ENCODE measurements at regions not wholly inside any gene's neighbourhood (a gene's known extent, or its start where the extent isn't known, plus 50 kb on each side); places are given as distances from the start of the nearest gene placed in this dataset.

DNA sequence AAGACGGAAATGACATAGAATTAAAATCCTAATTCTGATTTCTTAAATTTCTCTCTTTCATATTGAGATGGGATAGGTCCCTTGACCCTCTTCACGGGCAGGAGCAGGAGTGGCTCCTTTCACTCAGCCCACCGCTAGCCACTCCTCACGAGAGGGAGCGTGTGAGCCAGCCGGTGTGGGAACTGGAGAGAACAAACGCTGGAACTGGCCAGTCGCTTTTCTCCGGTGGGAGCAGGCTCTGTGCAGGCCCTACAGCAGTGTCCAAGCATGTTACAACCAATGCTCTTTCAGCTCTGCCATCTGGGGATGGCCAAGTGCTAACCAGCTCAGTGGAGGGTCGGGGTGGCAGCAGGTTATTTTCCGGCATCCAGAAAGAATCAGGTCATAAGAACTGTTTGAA lies 815.5 kb upstream of the ADGRL4 start:
- TF ChIP-seq POLR2A (IDR thresholded peaks at IDR 0.05), result no peak
- TF ChIP-seq, protein P1, sequence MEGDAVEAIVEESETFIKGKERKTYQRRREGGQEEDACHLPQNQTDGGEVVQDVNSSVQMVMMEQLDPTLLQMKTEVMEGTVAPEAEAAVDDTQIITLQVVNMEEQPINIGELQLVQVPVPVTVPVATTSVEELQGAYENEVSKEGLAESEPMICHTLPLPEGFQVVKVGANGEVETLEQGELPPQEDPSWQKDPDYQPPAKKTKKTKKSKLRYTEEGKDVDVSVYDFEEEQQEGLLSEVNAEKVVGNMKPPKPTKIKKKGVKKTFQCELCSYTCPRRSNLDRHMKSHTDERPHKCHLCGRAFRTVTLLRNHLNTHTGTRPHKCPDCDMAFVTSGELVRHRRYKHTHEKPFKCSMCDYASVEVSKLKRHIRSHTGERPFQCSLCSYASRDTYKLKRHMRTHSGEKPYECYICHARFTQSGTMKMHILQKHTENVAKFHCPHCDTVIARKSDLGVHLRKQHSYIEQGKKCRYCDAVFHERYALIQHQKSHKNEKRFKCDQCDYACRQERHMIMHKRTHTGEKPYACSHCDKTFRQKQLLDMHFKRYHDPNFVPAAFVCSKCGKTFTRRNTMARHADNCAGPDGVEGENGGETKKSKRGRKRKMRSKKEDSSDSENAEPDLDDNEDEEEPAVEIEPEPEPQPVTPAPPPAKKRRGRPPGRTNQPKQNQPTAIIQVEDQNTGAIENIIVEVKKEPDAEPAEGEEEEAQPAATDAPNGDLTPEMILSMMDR (IDR thresholded peaks at IDR 0.05), result no peak
- no peak for DNase-seq
- intact Hi-C loops (cut with DNase I; ENCODE audit: low total_unique reads), result no loop called here
- Histone ChIP-seq H3K4me1 (no peaks in the 10 kb centered on the region), H3K4me3 (no peak overlapping the region), H3K36me3 (ENCODE audit: low read depth, missing control alignments) (no peaks in the 10 kb centered on the region), H3K27me3 (no peaks in the 10 kb centered on the region), H3K27ac (no peak overlapping the region), H3K9me3 (no peaks in the 10 kb centered on the region)
- 75 to 78% methylated on average over 11 of the region's 11 CpGs for WGBS, 2 donors

GRCh38 chr1:79819140-79819539 lies 812.6 kb upstream of the ADGRL4 start:
- intact Hi-C loops (cut with DNase I; ENCODE audit: low total_unique reads), result no loop called here
- Histone ChIP-seq H3K27ac (no peak overlapping the region), H3K36me3 (ENCODE audit: low read depth, missing control alignments) (no peaks in the 10 kb centered on the region), H3K27me3 (no peaks in the 10 kb centered on the region), H3K4me1 (no peaks in the 10 kb centered on the region), H3K4me3 (no peak overlapping the region), H3K9me3 (no peaks in the 10 kb centered on the region)
- TF ChIP-seq POLR2A (IDR thresholded peaks at IDR 0.05), result no peak
- TF ChIP-seq, protein P1 (IDR thresholded peaks at IDR 0.05), result no peak
- WGBS, 2 donors, result 79 to 89% methylated on average over 3 of the region's 3 CpGs
- no peak for DNase-seq

- H3K36me3 ChIP-seq (ENCODE audit: low read depth, missing control alignments), result no peaks in the 10 kb centered on the region
- TF ChIP-seq, protein P1 (IDR thresholded peaks at IDR 0.05), result no peak
- no peak for TF ChIP-seq POLR2A (IDR thresholded peaks at IDR 0.05)
- no peaks in the 10 kb centered on the region for H3K4me1 ChIP-seq
- H3K27ac ChIP-seq, result no peak overlapping the region
- DNase-seq, result no peak
- no peak overlapping the region for H3K4me3 ChIP-seq
- no peaks in the 10 kb centered on the region for H3K27me3 ChIP-seq
- WGBS, 2 donors, result 59 to 74% methylated on average over 4 of the region's 4 CpGs
- intact Hi-C loops (cut with DNase I; ENCODE audit: low total_unique reads), result no loop called here
- H3K9me3 ChIP-seq, result no peaks in the 10 kb centered on the region
Observed at GRCh38 chr1:79817031-79817560, 810.6 kb upstream of the ADGRL4 start.

DNA sequence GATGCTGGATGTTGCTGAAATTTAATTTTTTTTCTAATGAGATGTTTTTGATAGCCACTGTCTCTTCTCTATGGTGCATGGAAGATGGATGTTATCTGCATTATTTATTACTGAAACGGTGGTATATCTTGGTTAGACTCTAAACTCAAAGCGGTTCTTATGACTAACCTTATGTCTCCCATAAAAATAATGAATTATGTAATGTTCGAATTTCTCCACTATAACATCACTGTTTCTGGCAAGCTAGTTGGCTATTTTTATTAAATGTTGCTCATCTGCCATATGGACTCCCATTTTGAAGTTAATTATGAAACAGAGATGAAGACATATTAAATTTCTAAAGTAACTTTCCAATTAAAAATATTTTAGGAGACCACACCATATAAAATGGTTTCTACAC lies 808.6 kb upstream of the ADGRL4 start:
- intact Hi-C loops (cut with DNase I; ENCODE audit: low total_unique reads), result no loop called here
- Histone ChIP-seq H3K27ac (no peak overlapping the region), H3K27me3 (no peaks in the 10 kb centered on the region), H3K4me3 (no peak overlapping the region), H3K4me1 (no peaks in the 10 kb centered on the region), H3K9me3 (no peaks in the 10 kb centered on the region), H3K36me3 (ENCODE audit: low read depth, missing control alignments) (no peaks in the 10 kb centered on the region)
- 70 to 73% methylated on average over 3 of the region's 3 CpGs for WGBS, 2 donors
- no peak for DNase-seq
- TF ChIP-seq, protein P1 (IDR thresholded peaks at IDR 0.05), result no peak
- no peak for TF ChIP-seq POLR2A (IDR thresholded peaks at IDR 0.05)

GRCh38 chr1:79811173-79811572 lies 804.6 kb upstream of the ADGRL4 start:
- Histone ChIP-seq H3K27ac (no peak overlapping the region), H3K27me3 (no peaks in the 10 kb centered on the region), H3K9me3 (no peaks in the 10 kb centered on the region), H3K4me3 (no peak overlapping the region), H3K36me3 (ENCODE audit: low read depth, missing control alignments) (no peaks in the 10 kb centered on the region), H3K4me1 (no peaks in the 10 kb centered on the region)
- TF ChIP-seq, protein P1 (IDR thresholded peaks at IDR 0.05), result no peak
- TF ChIP-seq POLR2A (IDR thresholded peaks at IDR 0.05), result no peak
- no peak for DNase-seq
- intact Hi-C loops (cut with DNase I; ENCODE audit: low total_unique reads), result no loop called here
- 86 to 90% methylated on average over 3 of the region's 3 CpGs for WGBS, 2 donors
